K562 (cell line): ENCODE measurements at regions not wholly inside any gene's neighbourhood (a gene's known extent, or its start where the extent isn't known, plus 50 kb on each side); places are given as distances from the start of the nearest gene placed in this dataset.

ENCODE experiments used
- ARID1B ChIP-seq: fragments of 450-650 bp; IDR thresholded peaks from 2 replicates; pipeline ENCODE4 v1.6.1; 2016; ENCODE audit warnings: antibody characterized with exemption, mild to moderate bottlenecking, inconsistent platforms
- CBFA2T3 ChIP-seq: fragments of 450-650 bp; IDR thresholded peaks from 2 replicates; pipeline ENCODE4 v1.6.1; 2017
- CHD1 ChIP-seq: fragments of 200-600 bp; sonication (generic); IDR thresholded peaks from one replicate; pipeline ENCODE4 v1.6.1; 2012; ENCODE audit warnings: mild to moderate bottlenecking, moderate library complexity, low read length, inconsistent platforms
- EP300 ChIP-seq: IDR thresholded peaks from 2 replicates; pipeline ENCODE4 v1.6.1; 2012; ENCODE audit warnings: low read length, improper control_type of control experiment
- GABPB1 ChIP-seq: sonication (generic); formaldehyde crosslinking; IDR thresholded peaks from 2 replicates; pipeline ENCODE4 v1.8.0; 2022; ENCODE audit warnings: mild to moderate bottlenecking, missing genetic modification reagents
- HDAC3 ChIP-seq: fragments of 450-650 bp; IDR thresholded peaks from 2 replicates; pipeline ENCODE4 v1.6.1; 2018; ENCODE audit warnings: borderline replicate concordance, mild to moderate bottlenecking, moderate library complexity; ENCODE audit not compliant: partially characterized antibody
- HMGN3 ChIP-seq: IDR thresholded peaks from 2 replicates; pipeline ENCODE4 v1.6.1; 2011; ENCODE audit warnings: borderline replicate concordance, low read depth, mild to moderate bottlenecking, mixed read lengths, low read length; ENCODE audit not compliant: insufficient read length; ENCODE audit errors: extremely low read depth
- MYBL2 ChIP-seq, 2 experiments: fragments of 450-650 bp in 1 of 2; sonication (generic) in 1 of 2; formaldehyde crosslinking in 1 of 2; IDR thresholded peaks; 2 replicates each; pipeline versions ENCODE4 v1.6.1 to v1.8.1; 2017 to 2022; ENCODE audit warnings: borderline replicate concordance in 1 of 2, inconsistent platforms in 1 of 2, low read depth in 1 of 2, mild to moderate bottlenecking in 1 of 2, missing genetic modification reagents in 1 of 2, moderate library complexity in 1 of 2
- PKNOX1 ChIP-seq: fragments of 450-650 bp; IDR thresholded peaks from 2 replicates; pipeline ENCODE4 v1.6.1; 2016
- RAD21 ChIP-seq, 2 experiments: fragments of 250-450 bp in 1 of 2; fragments of 450-650 bp in 1 of 2; sonication (Bioruptor Pico) in 1 of 2; formaldehyde crosslinking in 1 of 2; IDR thresholded peaks in 1 of 2; conservative IDR thresholded peaks in 1 of 2; 2 replicates each; pipeline versions ENCODE4 v1.4.0 to v1.8.0; 2020 to 2022; ENCODE audit warnings: mild to moderate bottlenecking in 2 of 2, moderate library complexity in 1 of 2
- SNAPC5 ChIP-seq: fragments of 250-450 bp; sonication (Bioruptor Pico); IDR thresholded peaks from 2 replicates; pipeline ENCODE4 v1.8.0; 2021; ENCODE audit warnings: moderate library complexity, mild to moderate bottlenecking, inconsistent platforms
- SRSF3 ChIP-seq: fragments of 200-400 bp; formaldehyde crosslinking; IDR thresholded peaks from 2 replicates; pipeline ENCODE4 v1.6.1; 2016; ENCODE audit warnings: mild to moderate bottlenecking, low read length, moderate library complexity; ENCODE audit not compliant: insufficient read depth
- ZFPM2 ChIP-seq: fragments of 250-450 bp; sonication (Bioruptor Pico); IDR thresholded peaks from 2 replicates; pipeline ENCODE4 v1.5.1; 2022; ENCODE audit warnings: mild to moderate bottlenecking
- ZNF347 ChIP-seq: fragments of 450-650 bp; formaldehyde crosslinking; IDR thresholded peaks from 2 replicates; pipeline ENCODE4 v1.4.0; 2020; ENCODE audit warnings: low read depth, mild to moderate bottlenecking, moderate library complexity

- TF ChIP-seq ARID1B (peak; percentile 70), PKNOX1 (no peak), SRSF3 (no peak), CBFA2T3 (peak; percentile 50), GABPB1 (CRISPR knock-in tag) (no peak), RAD21 (CRISPR knock-in tag; conservative IDR thresholded peaks at IDR 0.05 in 1 of 2, IDR thresholded peaks at IDR 0.05 in 1 of 2) (no peak), ZFPM2 (CRISPR knock-in tag) (no peak), SNAPC5 (CRISPR knock-in tag) (no peak), HMGN3 (no peak), ZNF347 (CRISPR knock-in tag) (no peak), MYBL2 (IDR thresholded peaks at IDR 0.05; ENCODE audit: low read depth) (0 out of 2 replicates have a peak, but pooled peaks have one; percentile 29), MYBL2 (CRISPR knock-in tag; IDR thresholded peaks at IDR 0.05; ENCODE audit: borderline replicate concordance) (no peak), CHD1 (no peak), EP300 (peak; percentile 57), HDAC3 (no peak)
Observed at GRCh38 chr1:214943054-214943453, 139.5 kb upstream of the KCNK2 start (continued).
